22Rv1 (cell line): ENCODE measurements at regions not wholly inside any gene's neighbourhood (a gene's known extent, or its start where the extent isn't known, plus 50 kb on each side); places are given as distances from the start of the nearest gene placed in this dataset.

Experiments
- ZFX ChIP-seq: fragments of 450-650 bp; IDR thresholded peaks from 2 replicates; pipeline ENCODE4 v1.6.1; 2017; ENCODE audit warnings: antibody characterized with exemption, borderline replicate concordance
- TF ChIP-seq, protein P1 (sequence below): fragments of 450-650 bp; IDR thresholded peaks from 2 replicates; pipeline ENCODE4 v1.5.1; 2017; ENCODE audit warnings: mild to moderate bottlenecking

DNA sequence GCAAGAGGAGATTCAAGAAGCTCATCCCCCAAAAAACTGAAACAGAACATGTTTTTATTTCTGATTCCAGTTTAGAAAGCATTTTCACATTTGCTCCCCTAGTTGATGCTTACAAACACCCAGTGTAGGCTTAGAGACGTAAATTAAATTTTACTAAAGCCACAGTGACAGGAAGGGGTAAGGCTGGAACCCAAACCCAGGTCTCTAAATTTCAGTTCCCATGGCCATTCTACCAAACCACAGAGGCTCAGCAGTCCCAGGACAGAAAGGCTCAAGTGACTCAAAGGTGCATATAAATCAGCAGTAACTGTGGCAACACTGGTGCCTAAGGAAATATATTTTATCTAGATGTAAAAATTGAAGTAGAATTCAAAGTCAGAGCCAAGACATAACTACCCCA, 128.7 kb downstream of the CEP120 start:
- TF ChIP-seq, protein P1, sequence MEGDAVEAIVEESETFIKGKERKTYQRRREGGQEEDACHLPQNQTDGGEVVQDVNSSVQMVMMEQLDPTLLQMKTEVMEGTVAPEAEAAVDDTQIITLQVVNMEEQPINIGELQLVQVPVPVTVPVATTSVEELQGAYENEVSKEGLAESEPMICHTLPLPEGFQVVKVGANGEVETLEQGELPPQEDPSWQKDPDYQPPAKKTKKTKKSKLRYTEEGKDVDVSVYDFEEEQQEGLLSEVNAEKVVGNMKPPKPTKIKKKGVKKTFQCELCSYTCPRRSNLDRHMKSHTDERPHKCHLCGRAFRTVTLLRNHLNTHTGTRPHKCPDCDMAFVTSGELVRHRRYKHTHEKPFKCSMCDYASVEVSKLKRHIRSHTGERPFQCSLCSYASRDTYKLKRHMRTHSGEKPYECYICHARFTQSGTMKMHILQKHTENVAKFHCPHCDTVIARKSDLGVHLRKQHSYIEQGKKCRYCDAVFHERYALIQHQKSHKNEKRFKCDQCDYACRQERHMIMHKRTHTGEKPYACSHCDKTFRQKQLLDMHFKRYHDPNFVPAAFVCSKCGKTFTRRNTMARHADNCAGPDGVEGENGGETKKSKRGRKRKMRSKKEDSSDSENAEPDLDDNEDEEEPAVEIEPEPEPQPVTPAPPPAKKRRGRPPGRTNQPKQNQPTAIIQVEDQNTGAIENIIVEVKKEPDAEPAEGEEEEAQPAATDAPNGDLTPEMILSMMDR = no peak
- TF ChIP-seq ZFX = no peak
